ENCODE measurements at regions not wholly inside any gene's neighbourhood (a gene's known extent, or its start where the extent isn't known, plus 50 kb on each side); places are given as distances from the start of the nearest gene placed in this dataset.

GRCh38 chr5:72649449-72649848 lies 142.2 kb upstream of the ZNF366 start:
- TF ChIP-seq CTCF (IDR thresholded peaks at IDR 0.05) (no peak), POLR2A (IDR thresholded peaks at IDR 0.05) (no peak)

Measured in thyroid gland (tissue), 4 donors.